Pancreas (tissue), 10 donors: ENCODE measurements at regions not wholly inside any gene's neighbourhood (a gene's known extent, or its start where the extent isn't known, plus 50 kb on each side); places are given as distances from the start of the nearest gene placed in this dataset.
"Not testable (repeated sequence)": the region's sequence is repeated elsewhere in the genome, so short reads cannot be mapped to it uniquely, and the experiment has no call there.

ENCODE experiments used
- ATAC-seq, 4 donors: fragments of 200-7000 bp; cut with Tn5 transposase; one replicate each; pipeline versions ENCODE4 v1.8.0 to v1.9.1; 2020; ENCODE audit warnings: mild to moderate bottlenecking in 4 of 4, moderate library complexity in 4 of 4
- DNase-seq, 6 donors: peaks; one replicate each; pipeline ENCODE4 v3.0.0-alpha.2; 2020
- FAIRE-seq: peaks from 2 replicates; lab custom pipeline; 2012; peaks lifted over from hg19 to GRCh38; lab: Jason Lieb, UNC
- H3K27ac ChIP-seq, 4 donors: fragments of 200-600 bp; sonication (generic); 1 replicate in 3 of 4; 2 replicates in 1 of 4; pipeline versions ENCODE4 v1.5.0 to v1.8.0; 2020
- H3K27me3 ChIP-seq, 4 donors: fragments of 200-600 bp; one replicate each; pipeline ENCODE4 v1.8.0; 2021
- H3K36me3 ChIP-seq, 3 donors: fragments of 200-600 bp; sonication (generic) in 1 of 3; one replicate each; pipeline versions ENCODE4 v1.5.0 to v1.8.0; 2020 to 2021
- H3K4me1 ChIP-seq, 3 donors: fragments of 200-600 bp; one replicate each; pipeline ENCODE4 v1.8.0; 2021
- H3K4me3 ChIP-seq, 4 donors: fragments of 200-600 bp; sonication (generic) in 2 of 4; one replicate each; pipeline versions ENCODE4 v1.5.0 to v1.8.0; 2020 to 2021
- H3K9me3 ChIP-seq, 4 donors: fragments of 200-600 bp; one replicate each; pipeline ENCODE4 v1.8.0; 2021
- WGBS, 2 donors: extraction: QIAGEN DNeasy Blood & Tissue Kit; methylation state at CpG; one replicate each; pipeline ENCODE4 v1.1.7; 2013; 5-methylcytosine and 5-hydroxymethylcytosine counted together
- intact Hi-C, 3 donors: fragments of 100-400 bp; cut with DNase I; formaldehyde crosslinking; loops; one replicate each; pipeline versions ENCODE4 v1.11.1 to v1.14.2; 2022
- TF ChIP-seq, protein P1 (sequence below), 4 donors: fragments of 200-600 bp; sonication (generic) in 3 of 4; IDR thresholded peaks; one replicate each; pipeline versions ENCODE4 v1.5.0 to v1.8.0; 2021; ENCODE audit warnings: antibody characterized with exemption in 4 of 4
- donor health status: healthy with polysubstance abuse.
- donor health status: DM: no; HTN: no; CAD: no; lungs with moderate emphysema.
- donor health status: DM: no; HTN: no; CAD: no.
- donor health status: control.
- donor health status: control.
- donor health status: Bipolar disorder and iron deficiency.
- donor health status: DM: yes; HTN: yes; CAD: no.
- donor health status: DM: no; HTN: no; CAD: no.
- donor health status: DM: no; HTN: no; CAD: no.
- donor health status: DM: yes; HTN: yes; CAD: no.

DNA sequence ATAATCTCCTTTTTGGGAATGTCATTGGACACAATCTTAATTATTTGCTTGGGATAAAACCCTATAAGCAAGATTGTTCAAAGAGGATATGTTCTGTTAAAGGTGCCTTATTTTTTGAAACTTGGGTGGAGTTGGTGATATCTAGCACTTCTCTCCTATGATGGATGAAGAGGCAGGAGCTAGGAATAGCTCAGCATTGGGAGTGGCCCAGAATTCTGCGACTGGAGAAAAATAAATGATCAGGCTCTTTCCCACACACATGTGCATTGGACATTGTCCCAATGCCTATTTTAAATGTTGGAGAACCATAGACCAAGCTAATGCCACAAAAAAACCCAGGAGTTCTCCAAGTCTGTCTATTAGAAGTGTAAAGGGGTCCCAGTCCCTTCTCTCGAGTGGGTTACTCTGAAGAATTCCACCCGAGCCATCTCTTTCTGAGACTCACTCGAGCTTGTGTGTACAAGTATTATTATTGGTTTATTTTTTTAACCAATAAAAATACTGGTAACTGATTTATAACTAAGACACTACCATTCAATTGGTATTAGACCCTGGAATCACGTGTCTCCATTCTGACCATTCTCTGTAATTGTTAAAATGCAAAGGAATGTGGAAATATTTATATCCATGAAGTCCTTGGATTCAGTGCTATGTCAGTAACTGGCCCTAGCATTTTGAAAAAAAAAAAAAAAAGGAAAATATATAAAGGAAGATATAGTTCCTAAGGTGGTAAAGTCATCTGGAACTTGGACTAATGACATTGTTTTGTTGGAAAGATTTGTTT, 437.5 kb upstream of the TMEM132C start:
- no peak overlapping the region for H3K4me3 ChIP-seq
- no peaks in the 10 kb centered on the region for H3K36me3 ChIP-seq
- no peak overlapping the region for H3K27ac ChIP-seq
- no peaks in the 10 kb centered on the region for H3K4me1 ChIP-seq
- WGBS, 2 donors: 32 to 37% methylated on average over 5 of the region's 5 CpGs
- TF ChIP-seq, protein P1, sequence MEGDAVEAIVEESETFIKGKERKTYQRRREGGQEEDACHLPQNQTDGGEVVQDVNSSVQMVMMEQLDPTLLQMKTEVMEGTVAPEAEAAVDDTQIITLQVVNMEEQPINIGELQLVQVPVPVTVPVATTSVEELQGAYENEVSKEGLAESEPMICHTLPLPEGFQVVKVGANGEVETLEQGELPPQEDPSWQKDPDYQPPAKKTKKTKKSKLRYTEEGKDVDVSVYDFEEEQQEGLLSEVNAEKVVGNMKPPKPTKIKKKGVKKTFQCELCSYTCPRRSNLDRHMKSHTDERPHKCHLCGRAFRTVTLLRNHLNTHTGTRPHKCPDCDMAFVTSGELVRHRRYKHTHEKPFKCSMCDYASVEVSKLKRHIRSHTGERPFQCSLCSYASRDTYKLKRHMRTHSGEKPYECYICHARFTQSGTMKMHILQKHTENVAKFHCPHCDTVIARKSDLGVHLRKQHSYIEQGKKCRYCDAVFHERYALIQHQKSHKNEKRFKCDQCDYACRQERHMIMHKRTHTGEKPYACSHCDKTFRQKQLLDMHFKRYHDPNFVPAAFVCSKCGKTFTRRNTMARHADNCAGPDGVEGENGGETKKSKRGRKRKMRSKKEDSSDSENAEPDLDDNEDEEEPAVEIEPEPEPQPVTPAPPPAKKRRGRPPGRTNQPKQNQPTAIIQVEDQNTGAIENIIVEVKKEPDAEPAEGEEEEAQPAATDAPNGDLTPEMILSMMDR (IDR thresholded peaks at IDR 0.05): no peak
- peaks cover 0 to 2% (median 0%) of the 10 kb centered on the region in 4 donors for H3K27me3 ChIP-seq
- FAIRE-seq: no peak
- DNase-seq: no peak
- intact Hi-C loops: no loop called here
- H3K9me3 ChIP-seq: no peaks in the 10 kb centered on the region
- no peak for ATAC-seq

DNA sequence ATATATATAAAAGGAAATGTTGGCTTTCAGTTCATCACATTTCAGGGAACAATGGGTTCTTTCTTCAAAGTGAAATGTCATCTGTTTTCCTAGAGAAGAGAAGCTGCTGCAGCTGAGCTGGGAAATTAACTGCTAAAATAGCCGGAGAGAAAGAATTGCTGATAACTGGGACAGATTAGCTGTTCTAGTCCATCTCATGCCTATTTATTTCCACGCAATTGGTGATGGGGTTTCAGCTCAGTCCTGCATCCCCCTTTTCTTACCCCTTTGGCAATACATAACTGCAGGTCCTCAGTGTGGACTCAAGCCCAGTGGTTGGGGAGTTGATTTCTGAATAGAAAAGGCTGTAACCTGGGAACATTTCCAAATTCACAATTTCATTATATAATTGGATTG, 436.9 kb upstream of the TMEM132C start:
- TF ChIP-seq, protein P1 (IDR thresholded peaks at IDR 0.05): no peak
- Histone ChIP-seq H3K9me3 (no peaks in the 10 kb centered on the region), H3K27me3 (peaks cover 0 to 7% (median 0%) of the 10 kb centered on the region in 4 donors), H3K27ac (no peak overlapping the region), H3K4me3 (no peak overlapping the region), H3K36me3 (no peaks in the 10 kb centered on the region), H3K4me1 (no peaks in the 10 kb centered on the region)
- FAIRE-seq: no peak
- 14 to 17% methylated on average over 2 of the region's 2 CpGs for WGBS, 2 donors
- intact Hi-C loops: no loop called here
- ATAC-seq: no peak
- no peak for DNase-seq

DNA sequence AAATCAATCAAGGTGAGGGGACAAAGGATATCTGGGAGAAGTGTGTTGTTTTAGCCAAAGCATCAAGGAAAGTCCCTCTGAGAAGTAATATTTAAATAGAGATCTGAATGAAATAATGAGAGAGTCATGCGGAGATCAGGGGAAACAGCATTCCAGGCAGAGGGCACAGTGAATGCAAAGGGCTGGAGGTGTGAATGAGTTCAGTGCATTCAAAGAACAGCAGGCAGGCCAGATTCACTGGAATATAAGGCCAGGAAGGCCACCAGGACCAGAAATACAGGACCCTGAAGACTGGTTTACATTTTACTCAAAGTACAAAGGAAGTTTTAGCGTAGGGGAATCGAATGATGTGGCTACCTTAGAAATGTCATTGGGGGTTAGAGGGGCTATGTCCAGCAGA, 436.2 kb upstream of the TMEM132C start:
- DNase-seq: no peak
- intact Hi-C loops: no loop called here
- Histone ChIP-seq H3K27me3 (peaks cover 0 to 7% (median 0%) of the 10 kb centered on the region in 4 donors), H3K9me3 (no peaks in the 10 kb centered on the region), H3K4me3 (no peak overlapping the region), H3K36me3 (no peaks in the 10 kb centered on the region), H3K27ac (no peak overlapping the region), H3K4me1 (no peaks in the 10 kb centered on the region)
- FAIRE-seq: no peak
- ATAC-seq: no peak
- TF ChIP-seq, protein P1 (IDR thresholded peaks at IDR 0.05): no peak
- WGBS, 2 donors: 72 to 82% methylated on average over 3 of the region's 3 CpGs

DNA sequence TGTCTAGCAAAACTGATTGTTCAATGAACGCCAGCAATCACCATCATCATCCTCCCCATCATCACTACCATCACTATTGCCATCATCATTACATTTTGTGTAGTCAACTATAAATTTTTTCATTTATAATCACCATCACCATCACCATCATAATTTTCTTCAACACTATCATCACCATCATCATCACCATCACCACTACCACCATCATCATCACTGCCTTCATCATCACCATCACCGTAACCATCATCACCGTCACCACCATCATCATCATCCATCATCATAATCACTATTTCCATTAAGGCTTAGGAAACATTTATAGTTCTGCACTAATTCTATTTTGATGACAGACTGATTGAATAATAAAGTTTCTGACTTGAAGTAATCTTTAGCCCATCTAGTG, 434.8 kb upstream of the TMEM132C start:
- no peak overlapping the region for H3K27ac ChIP-seq
- FAIRE-seq: no peak
- H3K36me3 ChIP-seq: no peaks in the 10 kb centered on the region
- H3K27me3 ChIP-seq: peaks cover 0 to 7% (median 0%) of the 10 kb centered on the region in 4 donors
- intact Hi-C loops: no loop called here
- no peak for ATAC-seq
- H3K4me3 ChIP-seq: no peak overlapping the region
- H3K4me1 ChIP-seq: no peaks in the 10 kb centered on the region
- no peaks in the 10 kb centered on the region for H3K9me3 ChIP-seq
- TF ChIP-seq, protein P1 (IDR thresholded peaks at IDR 0.05): no peak
- WGBS, 2 donors: 78 to 81% methylated on average over 3 of the region's 3 CpGs
- DNase-seq: no peak

DNA sequence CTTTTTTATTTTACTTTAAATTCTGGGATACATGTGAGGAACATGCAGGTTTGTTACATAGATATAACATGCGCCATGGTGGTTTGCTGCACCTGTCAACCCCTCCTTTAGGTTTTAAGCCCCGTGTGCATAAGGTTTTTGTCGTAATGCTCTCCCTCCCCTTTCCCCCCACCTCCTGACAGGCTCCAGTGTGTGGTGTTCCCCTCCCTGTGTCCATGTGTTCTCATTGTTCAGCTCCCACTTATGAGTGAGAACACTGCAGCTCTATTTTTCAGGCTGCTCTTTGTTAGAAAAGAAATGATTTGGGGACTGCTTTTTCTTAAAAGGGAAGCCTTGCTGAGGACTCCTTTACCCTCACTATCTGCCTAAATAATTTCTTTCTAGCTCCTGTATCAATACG, 430.2 kb upstream of the TMEM132C start:
- DNase-seq, H3K9me3 ChIP-seq, H3K4me1 ChIP-seq, H3K36me3 ChIP-seq, intact Hi-C loops, H3K27ac ChIP-seq, FAIRE-seq, ATAC-seq, H3K27me3 ChIP-seq, H3K4me3 ChIP-seq: not testable (repeated sequence)
- WGBS, 2 donors: 40 to 45% methylated on average over 4 of the region's 4 CpGs
